ENCODE measurements at regions not wholly inside any gene's neighbourhood (a gene's known extent, or its start where the extent isn't known, plus 50 kb on each side); places are given as distances from the start of the nearest gene placed in this dataset.

DNA sequence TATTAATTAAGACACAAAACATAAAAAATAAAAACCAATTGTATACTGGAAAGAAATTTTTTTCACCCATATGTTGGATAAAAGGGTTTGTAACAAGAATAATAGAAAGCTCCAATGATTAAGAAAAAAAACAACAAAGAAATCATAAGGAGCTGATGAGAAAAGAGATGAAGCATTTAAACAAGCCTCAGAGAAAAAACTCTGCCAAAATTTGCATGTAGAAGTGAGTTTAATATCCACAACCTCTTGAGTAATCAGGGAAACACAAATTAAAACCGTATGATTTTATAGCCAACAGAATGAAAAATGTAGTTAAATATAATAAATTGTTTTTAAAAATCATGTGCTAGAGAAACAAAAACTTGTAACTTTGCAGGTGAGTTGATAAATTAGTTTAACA lies 192.9 kb downstream of the BCHE start:
- no peak overlapping the region for H3K27ac ChIP-seq (ENCODE audit: low read length)
- Mint-ChIP-seq H3K9me3 (peaks cover 3 to 12% (median 4%) of the 10 kb centered on the region in 3 donors), H3K27ac (no peak overlapping the region), H3K4me3 (no peak overlapping the region), H3K27me3 (no peaks in the 10 kb centered on the region), H3K36me3 (no peaks in the 10 kb centered on the region), H3K4me1 (no peaks in the 10 kb centered on the region)
- ATAC-seq (replicated peaks in 1 of 4) (no peak), DNase-seq (no peak)
- no peaks in the 10 kb centered on the region for H3K4me1 ChIP-seq (ENCODE audit: control insufficient read depth in 1 of 2, extremely low read depth in 1 of 2, insufficient read depth in 2 of 2, low read length in 2 of 2)
- no peaks in the 10 kb centered on the region for H3K27me3 ChIP-seq (replicated peaks in 1 of 2; ENCODE audit: control insufficient read depth in 2 of 2, extremely low read depth in 1 of 2, insufficient read depth in 2 of 2, low read length in 1 of 2)
- CTCF ChIA-PET, result no interaction called here
- POLR2A ChIA-PET, result no interaction called here
- no CpG with 5 or more reads among the region's 1 CpG for WGBS (ENCODE audit: insufficient coverage)
- H3K4me3 ChIP-seq (ENCODE audit: control insufficient read depth in 1 of 2, extremely low read depth in 1 of 2, low read length in 1 of 2), result no peak overlapping the region
- no peaks in the 10 kb centered on the region for H3K36me3 ChIP-seq (ENCODE audit: control insufficient read depth in 2 of 2, extremely low read depth in 1 of 2, insufficient read depth in 1 of 2, low read length in 1 of 2)
- H3K9me3 ChIP-seq, result no peaks in the 10 kb centered on the region

GRCh38 chr3:165643425-165643824 lies 193.8 kb downstream of the BCHE start:
- DNase-seq (no peak), ATAC-seq (replicated peaks in 1 of 4) (no peak)
- Histone ChIP-seq H3K27me3 (replicated peaks in 1 of 2; ENCODE audit: control insufficient read depth in 2 of 2, extremely low read depth in 1 of 2, insufficient read depth in 2 of 2, low read length in 1 of 2) (no peaks in the 10 kb centered on the region), H3K27ac (ENCODE audit: low read length) (no peak overlapping the region), H3K4me1 (ENCODE audit: control insufficient read depth in 1 of 2, extremely low read depth in 1 of 2, insufficient read depth in 2 of 2, low read length in 2 of 2) (no peaks in the 10 kb centered on the region), H3K36me3 (ENCODE audit: control insufficient read depth in 2 of 2, extremely low read depth in 1 of 2, insufficient read depth in 1 of 2, low read length in 1 of 2) (no peaks in the 10 kb centered on the region), H3K9me3 (no peaks in the 10 kb centered on the region), H3K4me3 (ENCODE audit: control insufficient read depth in 1 of 2, extremely low read depth in 1 of 2, low read length in 1 of 2) (no peak overlapping the region)
- POLR2A ChIA-PET, result no interaction called here
- H3K27me3 Mint-ChIP-seq, result no peaks in the 10 kb centered on the region
- CTCF ChIA-PET, result no interaction called here
- no peaks in the 10 kb centered on the region for H3K4me1 Mint-ChIP-seq
- no peak overlapping the region for H3K4me3 Mint-ChIP-seq
- WGBS (ENCODE audit: insufficient coverage), result no CpG with 5 or more reads among the region's 2 CpGs
- no peaks in the 10 kb centered on the region for H3K36me3 Mint-ChIP-seq
- peaks cover 5 to 10% (median 6%) of the 10 kb centered on the region in 3 donors for H3K9me3 Mint-ChIP-seq
- H3K27ac Mint-ChIP-seq, result no peak overlapping the region

GRCh38 chr3:165642761-165643420 lies 194.3 kb downstream of the BCHE start:
- 88% methylated on average over 1 of the region's 4 CpGs for WGBS (ENCODE audit: insufficient coverage)
- no peaks in the 10 kb centered on the region for H3K4me1 Mint-ChIP-seq
- POLR2A ChIA-PET, result no interaction called here

DNA sequence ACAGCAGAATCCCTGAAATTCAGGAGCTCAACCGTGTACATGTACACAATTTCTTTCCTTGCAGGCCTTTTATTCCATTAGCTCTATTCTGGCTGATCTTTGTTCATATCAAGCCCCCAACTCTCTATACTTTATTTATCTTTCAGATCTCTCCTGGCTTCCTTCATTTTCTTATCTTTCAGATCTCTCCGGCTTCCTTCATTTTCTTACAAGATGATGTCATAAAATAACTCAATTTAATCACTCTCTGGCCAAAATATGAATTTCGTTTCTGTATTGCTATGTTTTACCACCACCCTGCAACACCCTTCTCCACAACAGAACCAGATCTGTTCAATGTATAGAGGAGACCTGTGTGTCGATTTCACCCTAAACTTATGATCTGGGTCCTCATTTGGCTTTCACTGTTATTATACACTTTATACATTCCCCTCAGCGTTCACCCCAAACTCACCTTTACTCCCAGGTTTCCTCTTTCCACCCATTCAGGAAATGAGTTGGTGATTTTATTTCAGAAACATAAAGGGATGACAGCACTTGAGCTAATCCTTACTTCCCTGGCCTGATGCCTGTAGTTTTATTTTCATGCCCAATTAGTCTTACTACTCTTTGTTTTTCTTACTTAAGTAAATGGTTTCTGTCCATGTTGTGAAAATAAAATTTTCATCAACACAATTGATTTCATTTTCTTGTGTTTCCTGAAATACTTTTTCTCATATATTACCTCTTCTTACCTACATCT lies 195.5 kb downstream of the BCHE start:
- Histone ChIP-seq H3K4me3 (ENCODE audit: control insufficient read depth in 1 of 2, extremely low read depth in 1 of 2, low read length in 1 of 2) (no peak overlapping the region), H3K27ac (ENCODE audit: low read length) (no peak overlapping the region), H3K9me3 (no peaks in the 10 kb centered on the region), H3K36me3 (ENCODE audit: control insufficient read depth in 2 of 2, extremely low read depth in 1 of 2, insufficient read depth in 1 of 2, low read length in 1 of 2) (no peaks in the 10 kb centered on the region), H3K27me3 (replicated peaks in 1 of 2; ENCODE audit: control insufficient read depth in 2 of 2, extremely low read depth in 1 of 2, insufficient read depth in 2 of 2, low read length in 1 of 2) (no peaks in the 10 kb centered on the region), H3K4me1 (ENCODE audit: control insufficient read depth in 1 of 2, extremely low read depth in 1 of 2, insufficient read depth in 2 of 2, low read length in 2 of 2) (no peaks in the 10 kb centered on the region)
- no peak for DNase-seq
- Mint-ChIP-seq H3K4me1 (no peaks in the 10 kb centered on the region), H3K9me3 (peaks cover 2 to 13% (median 8%) of the 10 kb centered on the region in 3 donors), H3K4me3 (no peak overlapping the region), H3K27me3 (no peaks in the 10 kb centered on the region), H3K36me3 (no peaks in the 10 kb centered on the region), H3K27ac (no peak overlapping the region)
- CTCF ChIA-PET, result no interaction called here
- POLR2A ChIA-PET, result no interaction called here
- ATAC-seq (replicated peaks in 1 of 4), result no peak
- 96% methylated on average over 2 of the region's 5 CpGs for WGBS (ENCODE audit: insufficient coverage)

More at GRCh38 chr3:165642761-165643420, 194.3 kb downstream of the BCHE start:
- H3K27ac Mint-ChIP-seq, result no peak overlapping the region
- H3K27ac ChIP-seq (ENCODE audit: low read length), result no peak overlapping the region
- no peaks in the 10 kb centered on the region for H3K36me3 Mint-ChIP-seq
- H3K9me3 ChIP-seq, result no peaks in the 10 kb centered on the region
- DNase-seq (no peak), ATAC-seq (replicated peaks in 1 of 4) (no peak)
- H3K4me3 Mint-ChIP-seq, result no peak overlapping the region
- no peaks in the 10 kb centered on the region for H3K27me3 Mint-ChIP-seq
- CTCF ChIA-PET, result no interaction called here
- H3K36me3 ChIP-seq (ENCODE audit: control insufficient read depth in 2 of 2, extremely low read depth in 1 of 2, insufficient read depth in 1 of 2, low read length in 1 of 2), result no peaks in the 10 kb centered on the region
- no peaks in the 10 kb centered on the region for H3K4me1 ChIP-seq (ENCODE audit: control insufficient read depth in 1 of 2, extremely low read depth in 1 of 2, insufficient read depth in 2 of 2, low read length in 2 of 2)
- H3K27me3 ChIP-seq (replicated peaks in 1 of 2; ENCODE audit: control insufficient read depth in 2 of 2, extremely low read depth in 1 of 2, insufficient read depth in 2 of 2, low read length in 1 of 2), result no peaks in the 10 kb centered on the region
- H3K9me3 Mint-ChIP-seq, result peaks cover 6 to 10% (median 9%) of the 10 kb centered on the region in 3 donors
- no peak overlapping the region for H3K4me3 ChIP-seq (ENCODE audit: control insufficient read depth in 1 of 2, extremely low read depth in 1 of 2, low read length in 1 of 2)

- DNase-seq, result no peak
- CTCF ChIA-PET, result no interaction called here
- ATAC-seq (replicated peaks in 1 of 4), result no peak
- H3K9me3 ChIP-seq, result no peaks in the 10 kb centered on the region
- no peaks in the 10 kb centered on the region for H3K4me1 Mint-ChIP-seq
- no peaks in the 10 kb centered on the region for H3K36me3 ChIP-seq (ENCODE audit: control insufficient read depth in 2 of 2, extremely low read depth in 1 of 2, insufficient read depth in 1 of 2, low read length in 1 of 2)
- no peak overlapping the region for H3K27ac ChIP-seq (ENCODE audit: low read length)
- H3K36me3 Mint-ChIP-seq, result no peaks in the 10 kb centered on the region
- H3K27ac Mint-ChIP-seq, result no peak overlapping the region
- H3K27me3 ChIP-seq (replicated peaks in 1 of 2; ENCODE audit: control insufficient read depth in 2 of 2, extremely low read depth in 1 of 2, insufficient read depth in 2 of 2, low read length in 1 of 2), result no peaks in the 10 kb centered on the region
- no CpG with 5 or more reads among the region's 1 CpG for WGBS (ENCODE audit: insufficient coverage)
- H3K27me3 Mint-ChIP-seq, result no peaks in the 10 kb centered on the region
- H3K4me1 ChIP-seq (ENCODE audit: control insufficient read depth in 1 of 2, extremely low read depth in 1 of 2, insufficient read depth in 2 of 2, low read length in 2 of 2), result no peaks in the 10 kb centered on the region
- H3K4me3 ChIP-seq (ENCODE audit: control insufficient read depth in 1 of 2, extremely low read depth in 1 of 2, low read length in 1 of 2), result no peak overlapping the region
- peaks cover 5 to 14% (median 11%) of the 10 kb centered on the region in 3 donors for H3K9me3 Mint-ChIP-seq
- H3K4me3 Mint-ChIP-seq, result no peak overlapping the region
- POLR2A ChIA-PET, result interaction anchor here in 1 of 2 donors (0.6 kb wide), 1 partner anchor 15 kb away, joined by 4 read pairs; no protein-coding TSS in a partner anchor
Measured at GRCh38 chr3:165640970-165641369, 196.3 kb downstream of the BCHE start.

- DNase-seq (no peak), ATAC-seq (replicated peaks in 1 of 4) (no peak)
- Mint-ChIP-seq H3K27me3 (no peaks in the 10 kb centered on the region), H3K4me3 (no peak overlapping the region), H3K27ac (no peak overlapping the region), H3K9me3 (peaks cover 10 to 18% (median 15%) of the 10 kb centered on the region in 3 donors), H3K36me3 (no peaks in the 10 kb centered on the region), H3K4me1 (no peaks in the 10 kb centered on the region)
- H3K27ac ChIP-seq (ENCODE audit: low read length), result no peak overlapping the region
- H3K27me3 ChIP-seq (replicated peaks in 1 of 2; ENCODE audit: control insufficient read depth in 2 of 2, extremely low read depth in 1 of 2, insufficient read depth in 2 of 2, low read length in 1 of 2), result no peaks in the 10 kb centered on the region
- no peak overlapping the region for H3K4me3 ChIP-seq (ENCODE audit: control insufficient read depth in 1 of 2, extremely low read depth in 1 of 2, low read length in 1 of 2)
- ChIA-PET CTCF (no interaction called here), POLR2A (no interaction called here)
- no peaks in the 10 kb centered on the region for H3K36me3 ChIP-seq (ENCODE audit: control insufficient read depth in 2 of 2, extremely low read depth in 1 of 2, insufficient read depth in 1 of 2, low read length in 1 of 2)
- no peaks in the 10 kb centered on the region for H3K4me1 ChIP-seq (ENCODE audit: control insufficient read depth in 1 of 2, extremely low read depth in 1 of 2, insufficient read depth in 2 of 2, low read length in 2 of 2)
- H3K9me3 ChIP-seq, result no peaks in the 10 kb centered on the region
- no CpG with 5 or more reads among the region's 1 CpG for WGBS (ENCODE audit: insufficient coverage)
Measured at GRCh38 chr3:165640031-165640430, 197.2 kb downstream of the BCHE start.

All from T-cell (primary cell).